K562 (cell line): ENCODE measurements at regions not wholly inside any gene's neighbourhood (a gene's known extent, or its start where the extent isn't known, plus 50 kb on each side); places are given as distances from the start of the nearest gene placed in this dataset.
A peak's percentile ranks its signal among the peaks of the same experiment; 100 is the strongest.

Experiments used
- ATAC-seq: fragments of 200-7000 bp; cut with Tn5 transposase; 3 replicates; pipeline ENCODE4 v1.9.1; 2020; ENCODE audit warnings: moderate library complexity
- BruUV-seq: library from RNA; stranded (reverse); fragments of 400-500 nt; replicated peaks from 2 replicates; lab custom pipeline; 2021; lab: Mats Ljungman, UMichigan
- CTCF ChIA-PET: fragments of 300-600 bp; formaldehyde crosslinking; extraction: SDS; loops from one replicate; lab custom pipeline; 2021; ENCODE audit warnings: low intra/inter-chr PET ratio; lab: Yijun Ruan, JAX
- POLR2A ChIA-PET: fragments of 300-600, 350-650 bp; sonication (Branson Sonifier 250); formaldehyde crosslinking; extraction: SDS; loops from one replicate; lab custom pipeline; 2021; ENCODE audit warnings: antibody characterized with exemption, inconsistent platforms; lab: Yijun Ruan, JAX
- DNase-seq, 4 experiments: peaks; one replicate each; pipeline versions ENCODE4 v3.0.0 to v3.0.0-alpha.2; 2011 to 2018; ENCODE audit warnings: low spot score in 3 of 4, mixed read lengths in 3 of 4; ENCODE audit errors: extremely low read depth in 1 of 4
- FAIRE-seq: peaks from 2 replicates; lab custom pipeline; 2011; peaks lifted over from hg19 to GRCh38; lab: Jason Lieb, UNC
- H2AFZ ChIP-seq: 2 replicates; pipeline ENCODE4 v1.6.0; 2011; ENCODE audit warnings: low read depth, low read length, control low read depth, inconsistent platforms
- H3K27ac ChIP-seq: fragments of 200-600 bp; 3 replicates; pipeline ENCODE4 v1.8.0; 2011; ENCODE audit warnings: low read depth, mild to moderate bottlenecking, control low read depth, inconsistent platforms, low read length, moderate library complexity, mixed read lengths; ENCODE audit errors: extremely low read depth
- H3K27me3 ChIP-seq, 2 experiments: fragments of 300-600 bp in 1 of 2; 2 replicates in 1 of 2; 3 replicates in 1 of 2; pipeline versions ENCODE4 v1.6.0 to v1.8.0; 2011; ENCODE audit warnings: inconsistent platforms in 2 of 2, low read length in 2 of 2, mild to moderate bottlenecking in 1 of 2, mixed read lengths in 1 of 2, moderate library complexity in 1 of 2; ENCODE audit not compliant: control insufficient read depth in 2 of 2, insufficient read depth in 2 of 2
- H3K36me3 ChIP-seq: fragments of 300-600 bp; 3 replicates; pipeline ENCODE4 v1.8.0; 2011; ENCODE audit warnings: mild to moderate bottlenecking, low read length, inconsistent platforms; ENCODE audit not compliant: control insufficient read depth, insufficient read depth
- H3K4me1 ChIP-seq, 2 experiments: fragments of 200-600 bp in 1 of 2; replicated peaks in 1 of 2; 2 replicates in 1 of 2; 3 replicates in 1 of 2; pipeline versions ENCODE4 v1.5.1 to v1.8.0; 2011; ENCODE audit warnings: inconsistent platforms in 2 of 2, low read length in 2 of 2, mild to moderate bottlenecking in 1 of 2, mixed read lengths in 1 of 2, moderate library complexity in 1 of 2; ENCODE audit not compliant: control insufficient read depth in 2 of 2, insufficient read depth in 2 of 2
- H3K4me2 ChIP-seq: 2 replicates; pipeline ENCODE4 v1.6.1; 2011; ENCODE audit warnings: low read length, control low read depth, inconsistent platforms, mixed read lengths; ENCODE audit not compliant: insufficient read depth
- H3K4me3 ChIP-seq: fragments of 200-600 bp; sonication (generic), shearing (Covaris generic); 2 replicates; pipeline ENCODE4 v1.5.1; 2016; ENCODE audit warnings: control low read depth, inconsistent platforms
- H3K79me2 ChIP-seq: fragments of 200-600 bp; 3 replicates; pipeline ENCODE4 v1.8.0; 2011; ENCODE audit warnings: low read length, inconsistent platforms; ENCODE audit not compliant: control insufficient read depth, insufficient read depth
- H3K9ac ChIP-seq, 2 experiments: 2 replicates each; pipeline versions ENCODE4 v1.6.0 to v1.6.1; 2011; ENCODE audit warnings: low read depth in 2 of 2, low read length in 2 of 2, control low read depth in 1 of 2, inconsistent platforms in 1 of 2, mild to moderate bottlenecking in 1 of 2, mixed read lengths in 1 of 2; ENCODE audit not compliant: insufficient read depth in 1 of 2
- H3K9me1 ChIP-seq: one replicate; pipeline ENCODE4 v1.6.0; 2011; ENCODE audit warnings: inconsistent platforms, mild to moderate bottlenecking, low read length, moderate library complexity; ENCODE audit not compliant: control insufficient read depth, insufficient read depth
- H3K9me3 ChIP-seq: replicated peaks from 2 replicates; pipeline ENCODE4 v1.5.1; 2011; ENCODE audit warnings: low read depth, low read length, inconsistent platforms; ENCODE audit not compliant: control insufficient read depth, insufficient read depth
- H4K20me1 ChIP-seq: replicated peaks from 2 replicates; pipeline ENCODE4 v1.6.1; 2011; ENCODE audit warnings: low read length, inconsistent platforms, mixed read lengths; ENCODE audit not compliant: control insufficient read depth, insufficient read depth
- ATF4 ChIP-seq: fragments of 450-650 bp; formaldehyde crosslinking; IDR thresholded peaks from 2 replicates; pipeline ENCODE4 v1.4.0; 2022; ENCODE audit warnings: mild to moderate bottlenecking, moderate library complexity
- BRCA1 ChIP-seq, 2 experiments: fragments of 450-650 bp in 1 of 2; sonication (generic) in 1 of 2; formaldehyde crosslinking in 1 of 2; IDR thresholded peaks; 2 replicates each; pipeline versions ENCODE4 v1.5.0 to v1.6.1; 2017 to 2020; ENCODE audit warnings: mild to moderate bottlenecking in 1 of 2, missing genetic modification reagents in 1 of 2
- CBFA2T2 ChIP-seq: fragments of 450-650 bp; conservative IDR thresholded peaks from 2 replicates; pipeline ENCODE4 v1.6.1; 2017; ENCODE audit warnings: mild to moderate bottlenecking
- NELFE ChIP-seq: IDR thresholded peaks from 2 replicates; pipeline ENCODE4 v1.6.1; 2011; ENCODE audit warnings: mild to moderate bottlenecking; ENCODE audit not compliant: insufficient read depth, insufficient read length
- POLR2AphosphoS5 ChIP-seq: IDR thresholded peaks from 2 replicates; pipeline ENCODE4 v1.6.1; 2011; ENCODE audit warnings: mild to moderate bottlenecking, low read depth, low read length, moderate library complexity; ENCODE audit not compliant: control insufficient read depth, insufficient read depth
- WGBS: fragments of 100-300 bp; shearing (Covaris generic); methylation state at CpG from one replicate; pipeline ENCODE4 v1.1.6; 2016; ENCODE audit warnings: low coverage, mixed read lengths; ENCODE audit not compliant: insufficient coverage; ENCODE audit errors: missing lambda C conversion rate; 5-methylcytosine and 5-hydroxymethylcytosine counted together
- in situ Hi-C: fragments of 300-500 bp; cut with MboI; formaldehyde crosslinking; loops from 4 replicates; pipeline ENCODE4 v1.15.0; 2018; ENCODE audit warnings: inconsistent platforms, mixed read lengths
- intact Hi-C: fragments of 100-400 bp; cut with micrococcal nuclease; formaldehyde crosslinking; loops from 2 replicates; pipeline ENCODE4 v1.14.2; 2022

GRCh38 chr6:15854826-15855710 is 192.2 kb upstream of the DTNBP1 start:
- TF ChIP-seq CBFA2T2 (no peak), ATF4 (CRISPR knock-in tag) (no peak), NELFE (no peak), POLR2AphosphoS5 (no peak), BRCA1 (IDR thresholded peaks at IDR 0.05) (no peak), BRCA1 (CRISPR knock-in tag; IDR thresholded peaks at IDR 0.05) (no peak)
- no peaks in the 10 kb centered on the region for H3K9me1 ChIP-seq
- peak; percentile 6 for FAIRE-seq
- in situ Hi-C loops (no loop called here), intact Hi-C loops (no loop called here)
- H3K9me3 ChIP-seq, result no peaks in the 10 kb centered on the region
- 0 out of 2 replicates have a peak overlapping the region, but pooled peaks have one; percentile 15 for H2AFZ ChIP-seq
- 55% methylated on average over 7 of the region's 7 CpGs for WGBS
- ATAC-seq, result no peak; the same call in 2 of the 3 replicates
- no peak overlapping the region for H3K4me2 ChIP-seq
- H3K27ac ChIP-seq, result no peak overlapping the region
- H3K36me3 ChIP-seq, result no peaks in the 10 kb centered on the region
- H3K4me1 ChIP-seq, result no peaks in the 10 kb centered on the region
- no TSS peak for BruUV-seq
- no peak for DNase-seq
- H3K27me3 ChIP-seq, result no peaks in the 10 kb centered on the region
- no peaks in the 10 kb centered on the region for H3K79me2 ChIP-seq
- CTCF ChIA-PET, result interaction anchor here (1.0 kb wide), 1 partner anchor 164 kb away, joined by 4 read pairs; no protein-coding TSS in a partner anchor
- H3K9ac ChIP-seq, result no peak overlapping the region
- no peaks in the 10 kb centered on the region for H4K20me1 ChIP-seq
- POLR2A ChIA-PET, result interaction anchor here (0.6 to 2.0 kb wide), 4 partner anchors 10 to 331 kb away, joined by 3 to 7 read pairs (median 4); no protein-coding TSS in a partner anchor
- H3K4me3 ChIP-seq, result no peak overlapping the region
